ENCODE measurements at regions not wholly inside any gene's neighbourhood (a gene's known extent, or its start where the extent isn't known, plus 50 kb on each side); places are given as distances from the start of the nearest gene placed in this dataset.

- DNase-seq = no peak
Measured at GRCh38 chr6:113739041-113739655, 118.0 kb upstream of the MARCKS start.

GRCh38 chr6:113741651-113742050 is 115.5 kb upstream of the MARCKS start:
- DNase-seq = no peak

GRCh38 chr6:113742342-113742741 is 114.8 kb upstream of the MARCKS start:
- no peak for DNase-seq

- no peak for DNase-seq
Measured at GRCh38 chr6:113744861-113745260, 112.3 kb upstream of the MARCKS start.

- no peak for DNase-seq
Measured at GRCh38 chr6:113750151-113750855, 106.8 kb upstream of the MARCKS start.

- no peak for DNase-seq
Measured at GRCh38 chr6:113754291-113754690, 102.9 kb upstream of the MARCKS start.

GRCh38 chr6:113755449-113756289 is 101.5 kb upstream of the MARCKS start:
- DNase-seq = no peak

- no peak for DNase-seq
Measured at GRCh38 chr6:113756290-113756665, 100.9 kb upstream of the MARCKS start.

- DNase-seq = no peak
Measured at GRCh38 chr6:113758214-113758613, 98.9 kb upstream of the MARCKS start.

GRCh38 chr6:113758826-113759574 is 98.1 kb upstream of the MARCKS start:
- DNase-seq = no peak

GRCh38 chr6:113762641-113763040 is 94.5 kb upstream of the MARCKS start:
- no peak for DNase-seq

GRCh38 chr6:113763311-113763766 is 93.8 kb upstream of the MARCKS start:
- no peak for DNase-seq

GRCh38 chr6:113763876-113764275 is 93.3 kb upstream of the MARCKS start:
- no peak for DNase-seq

- DNase-seq = no peak
Measured at GRCh38 chr6:113765909-113766308, 91.2 kb upstream of the MARCKS start.

GRCh38 chr6:113767985-113768384 is 89.2 kb upstream of the MARCKS start:
- no peak for DNase-seq

- DNase-seq = no peak
Measured at GRCh38 chr6:113772961-113773360, 84.2 kb upstream of the MARCKS start.

- no peak for DNase-seq
Measured at GRCh38 chr6:113774127-113774825, 82.9 kb upstream of the MARCKS start.

- DNase-seq = no peak
Measured at GRCh38 chr6:113776998-113777397, 80.1 kb upstream of the MARCKS start.

- DNase-seq = no peak
Measured at GRCh38 chr6:113777601-113778000, 79.5 kb upstream of the MARCKS start.

- no peak for DNase-seq
Measured at GRCh38 chr6:113779656-113780055, 77.5 kb upstream of the MARCKS start.

GRCh38 chr6:113782636-113783035 is 74.5 kb upstream of the MARCKS start:
- no peak for DNase-seq

Measured in right lung (tissue), 2 donors.